ENCODE measurements at regions not wholly inside any gene's neighbourhood (a gene's known extent, or its start where the extent isn't known, plus 50 kb on each side); places are given as distances from the start of the nearest gene placed in this dataset.

GRCh38 chr1:104665300-104665699 lies 915.6 kb downstream of the AMY1C start:
- Histone ChIP-seq H3K36me3 (no peaks in the 10 kb centered on the region), H3K9me3 (no peaks in the 10 kb centered on the region), H3K27me3 (no peaks in the 10 kb centered on the region), H3K4me1 (no peaks in the 10 kb centered on the region), H3K4me3 (no peak overlapping the region), H3K27ac (no peak overlapping the region)
- no peak for DNase-seq (ENCODE audit: low spot score)
- TF ChIP-seq CTCF (IDR thresholded peaks at IDR 0.05): no peak

- TF ChIP-seq CTCF (IDR thresholded peaks at IDR 0.05): no peak
- Histone ChIP-seq H3K4me1 (no peaks in the 10 kb centered on the region), H3K36me3 (no peaks in the 10 kb centered on the region), H3K4me3 (no peak overlapping the region), H3K9me3 (no peaks in the 10 kb centered on the region), H3K27ac (no peak overlapping the region), H3K27me3 (no peaks in the 10 kb centered on the region)
- DNase-seq (ENCODE audit: low spot score): no peak
Measured at GRCh38 chr1:104671684-104672353, 922.1 kb downstream of the AMY1C start.

- Histone ChIP-seq H3K4me3 (no peak overlapping the region), H3K27me3 (no peaks in the 10 kb centered on the region), H3K27ac (no peak overlapping the region), H3K36me3 (no peaks in the 10 kb centered on the region), H3K9me3 (no peaks in the 10 kb centered on the region), H3K4me1 (no peaks in the 10 kb centered on the region)
- no peak for TF ChIP-seq CTCF (IDR thresholded peaks at IDR 0.05)
- no peak for DNase-seq (ENCODE audit: low spot score)
Measured at GRCh38 chr1:104699433-104699832, 949.7 kb downstream of the AMY1C start.

- no peaks in the 10 kb centered on the region for H3K9me3 ChIP-seq
- TF ChIP-seq CTCF (IDR thresholded peaks at IDR 0.05): no peak
- no peak overlapping the region for H3K27ac ChIP-seq
- no peaks in the 10 kb centered on the region for H3K36me3 ChIP-seq
- H3K4me3 ChIP-seq: no peak overlapping the region
- no peaks in the 10 kb centered on the region for H3K4me1 ChIP-seq
- DNase-seq (ENCODE audit: low spot score): no peak
- no peaks in the 10 kb centered on the region for H3K27me3 ChIP-seq
Measured at GRCh38 chr1:104702731-104703130, 953.0 kb downstream of the AMY1C start.

- no peak for TF ChIP-seq CTCF (IDR thresholded peaks at IDR 0.05)
- Histone ChIP-seq H3K27ac (no peak overlapping the region), H3K4me3 (no peak overlapping the region), H3K9me3 (no peaks in the 10 kb centered on the region), H3K4me1 (no peaks in the 10 kb centered on the region), H3K36me3 (no peaks in the 10 kb centered on the region), H3K27me3 (no peaks in the 10 kb centered on the region)
- no peak for DNase-seq (ENCODE audit: low spot score)
Measured at GRCh38 chr1:104706631-104707147, 957.0 kb downstream of the AMY1C start.

- no peaks in the 10 kb centered on the region for H3K4me1 ChIP-seq
- no peak overlapping the region for H3K27ac ChIP-seq
- H3K9me3 ChIP-seq: no peaks in the 10 kb centered on the region
- no peak overlapping the region for H3K4me3 ChIP-seq
- no peak for TF ChIP-seq CTCF (IDR thresholded peaks at IDR 0.05)
- no peak for DNase-seq (ENCODE audit: low spot score)
- no peaks in the 10 kb centered on the region for H3K36me3 ChIP-seq
- H3K27me3 ChIP-seq: no peaks in the 10 kb centered on the region
Measured at GRCh38 chr1:104718752-104719151, 969.1 kb downstream of the AMY1C start.

Measured in right atrium auricular region (tissue), 2 donors.